NOMO-1 (cell line): ENCODE measurements at regions not wholly inside any gene's neighbourhood (a gene's known extent, or its start where the extent isn't known, plus 50 kb on each side); places are given as distances from the start of the nearest gene placed in this dataset.

Source experiments
- DNase-seq, 2 experiments: peaks; one replicate each; lab custom pipeline; 2025; ENCODE audit not compliant: unreplicated experiment in 2 of 2; lab: John Stamatoyannopoulos, UW

DNA sequence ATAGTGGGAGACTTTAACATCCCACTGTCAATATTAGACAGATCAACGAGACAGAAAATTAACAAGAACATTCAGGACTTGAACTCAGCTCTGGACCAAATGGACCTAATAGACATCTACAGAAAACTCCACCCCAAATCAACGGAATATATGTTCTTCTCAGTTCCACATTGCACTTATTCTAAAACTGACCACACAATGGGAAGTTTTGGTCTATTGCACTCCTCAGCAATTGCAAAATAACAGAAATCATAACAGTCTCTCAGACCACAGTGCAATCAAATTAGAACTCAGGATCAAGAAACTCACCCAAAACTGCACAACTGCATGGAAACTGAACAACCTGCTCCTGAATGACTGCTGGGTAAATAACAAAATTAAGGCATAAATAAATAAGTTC lies 449.9 kb upstream of the FANCL start:
- DNase-seq = peak in 1 of 2 experiments; percentile 34

- DNase-seq = no peak
Measured at GRCh38 chr2:58688813-58689212, 447.7 kb upstream of the FANCL start.

GRCh38 chr2:58686776-58687175 lies 445.7 kb upstream of the FANCL start:
- DNase-seq = peak; percentile 39 to 91

- no peak for DNase-seq
Measured at GRCh38 chr2:58680755-58681310, 439.7 kb upstream of the FANCL start.

GRCh38 chr2:58677748-58678147 lies 436.6 kb upstream of the FANCL start:
- DNase-seq = no peak

DNA sequence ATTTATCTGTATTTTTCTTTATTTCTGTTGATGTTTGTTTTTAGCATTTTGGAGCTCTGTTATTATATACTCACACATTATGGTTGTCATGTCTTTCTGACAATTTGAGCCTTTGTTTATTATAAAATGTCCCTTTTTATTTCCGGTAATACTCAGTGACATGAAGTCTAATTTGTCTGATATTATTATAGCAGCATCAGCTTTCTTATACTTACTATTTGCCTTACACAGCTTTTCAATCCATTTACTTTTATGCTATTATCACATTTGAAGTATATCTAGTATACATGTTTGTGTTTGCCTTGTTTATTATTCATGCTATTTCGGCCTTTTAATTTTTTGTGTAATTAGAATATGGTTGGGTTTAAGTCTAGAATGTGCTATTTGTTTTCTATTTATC lies 430.6 kb upstream of the FANCL start:
- DNase-seq = no peak

DNA sequence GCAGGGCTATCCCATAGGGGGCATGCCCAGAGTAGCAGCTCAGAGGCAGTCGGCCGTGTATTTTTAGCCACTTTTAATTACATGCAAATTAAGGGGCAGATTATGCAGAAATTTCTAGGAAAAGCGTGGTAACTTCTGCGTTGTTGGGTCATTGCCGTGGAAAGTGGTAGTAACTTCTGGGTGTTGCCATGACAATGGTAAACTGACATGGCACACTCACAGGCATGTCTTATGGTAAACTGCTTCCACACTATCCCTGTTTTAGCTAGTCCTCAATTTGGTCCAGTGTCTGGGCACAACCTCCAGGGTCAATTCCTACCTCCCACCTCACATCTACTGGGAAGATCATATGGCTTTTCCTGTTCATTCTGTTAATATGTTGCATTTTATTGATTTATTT lies 428.9 kb upstream of the FANCL start:
- DNase-seq = no peak

DNA sequence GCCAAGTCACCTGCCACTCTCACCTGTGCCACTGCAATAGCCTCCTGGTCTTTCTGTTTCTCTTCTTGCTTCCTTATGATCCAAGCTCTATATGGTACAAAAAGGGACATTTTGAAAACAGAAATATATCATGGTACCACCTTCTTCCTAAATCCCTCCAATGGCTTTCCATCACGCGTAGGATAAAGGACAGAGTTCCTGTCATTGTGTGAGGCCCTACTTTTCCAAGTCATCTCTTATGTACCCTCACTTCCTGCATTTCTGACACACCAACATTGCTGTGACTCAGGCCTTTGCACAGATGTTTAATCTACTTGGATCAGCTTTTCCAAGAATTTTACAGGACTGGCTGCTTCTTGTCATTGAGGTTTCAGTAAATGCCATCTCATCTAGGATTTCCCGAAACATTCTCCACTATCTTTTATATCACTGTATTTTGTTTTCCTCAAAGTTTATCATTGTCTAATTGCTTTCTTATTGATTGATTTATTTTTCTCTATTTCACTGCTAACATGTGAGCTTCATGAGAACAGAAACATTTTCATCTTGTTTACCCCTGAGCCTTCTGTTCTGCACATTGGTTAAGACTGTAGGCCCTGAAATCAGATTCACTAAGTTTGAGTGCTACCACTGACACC lies 426.1 kb upstream of the FANCL start:
- DNase-seq = no peak

- DNase-seq = no peak
Measured at GRCh38 chr2:58666323-58666970, 425.3 kb upstream of the FANCL start.

- DNase-seq = no peak
Measured at GRCh38 chr2:58665154-58665553, 424.0 kb upstream of the FANCL start.

DNA sequence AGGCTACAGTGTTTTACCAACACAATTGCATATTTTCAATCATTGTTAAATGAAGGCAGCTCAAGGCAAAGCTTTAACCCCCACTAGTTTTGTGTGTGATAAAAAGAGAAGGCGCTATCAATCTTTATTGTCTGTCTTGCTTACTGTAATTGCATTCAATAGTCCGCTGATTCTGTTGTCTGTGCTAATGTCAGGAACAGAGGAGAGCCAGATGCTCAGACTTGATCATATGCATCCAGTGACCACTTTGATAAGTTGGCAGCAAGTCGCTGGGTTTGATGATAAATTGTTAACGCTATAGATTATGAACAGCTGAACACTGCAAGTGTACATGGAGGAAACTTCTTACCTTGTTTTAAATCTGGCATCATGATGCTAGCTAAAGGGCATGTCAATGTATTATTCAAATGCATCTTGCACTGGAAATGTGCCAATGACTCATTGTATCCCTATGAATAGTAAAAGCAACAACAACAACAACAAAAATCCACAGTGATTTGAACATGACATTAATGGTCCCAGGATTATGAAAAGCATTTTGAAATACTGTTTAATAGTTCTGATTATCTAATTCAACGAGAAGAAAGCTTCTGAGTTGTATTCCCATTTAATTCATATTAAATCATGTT lies 423.5 kb upstream of the FANCL start:
- no peak for DNase-seq

GRCh38 chr2:58660046-58660445 lies 418.9 kb upstream of the FANCL start:
- no peak for DNase-seq

- DNase-seq = no peak
Measured at GRCh38 chr2:58655152-58655551, 414.0 kb upstream of the FANCL start.

- no peak for DNase-seq
Measured at GRCh38 chr2:58651930-58652329, 410.8 kb upstream of the FANCL start.

DNA sequence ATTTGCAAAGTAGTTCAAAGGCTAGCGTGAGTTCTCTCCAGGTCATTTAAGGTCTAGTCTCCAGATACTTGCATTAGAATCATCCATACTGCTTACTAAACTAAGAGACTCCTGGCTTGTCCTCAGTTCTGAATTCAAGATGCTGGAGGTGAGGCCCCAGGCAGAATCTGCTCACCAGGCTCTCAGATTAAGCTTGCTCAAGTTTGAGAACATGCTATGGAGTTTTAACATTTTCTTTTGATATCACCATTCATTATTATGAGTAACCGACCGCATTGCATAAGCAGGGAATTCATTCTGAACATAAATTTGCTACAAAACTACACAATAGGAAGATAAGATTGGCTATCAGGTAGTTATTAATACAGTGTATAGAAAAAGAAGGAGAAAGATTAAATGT lies 409.7 kb upstream of the FANCL start:
- DNase-seq = no peak

- DNase-seq = no peak
Measured at GRCh38 chr2:58649756-58650155, 408.6 kb upstream of the FANCL start.

DNA sequence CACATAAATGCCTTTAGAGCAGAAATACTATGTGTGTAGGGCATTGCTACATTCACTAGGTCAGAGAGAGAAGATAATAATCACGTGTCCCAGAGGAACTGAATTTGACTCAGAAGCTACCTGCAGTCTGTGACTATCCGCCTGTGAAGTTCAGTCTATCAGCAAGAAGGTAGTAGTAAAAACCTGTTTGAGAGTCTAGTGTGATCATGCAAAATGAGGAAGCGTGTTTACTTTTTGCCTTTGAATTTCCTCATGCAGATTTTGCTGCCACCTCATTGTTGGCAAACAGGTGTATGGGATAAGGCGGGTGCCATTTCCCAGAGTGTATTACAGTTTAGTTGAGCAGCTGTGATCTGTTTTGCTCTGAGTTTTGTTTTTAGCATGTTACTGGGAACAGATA lies 403.9 kb upstream of the FANCL start:
- no peak for DNase-seq

DNA sequence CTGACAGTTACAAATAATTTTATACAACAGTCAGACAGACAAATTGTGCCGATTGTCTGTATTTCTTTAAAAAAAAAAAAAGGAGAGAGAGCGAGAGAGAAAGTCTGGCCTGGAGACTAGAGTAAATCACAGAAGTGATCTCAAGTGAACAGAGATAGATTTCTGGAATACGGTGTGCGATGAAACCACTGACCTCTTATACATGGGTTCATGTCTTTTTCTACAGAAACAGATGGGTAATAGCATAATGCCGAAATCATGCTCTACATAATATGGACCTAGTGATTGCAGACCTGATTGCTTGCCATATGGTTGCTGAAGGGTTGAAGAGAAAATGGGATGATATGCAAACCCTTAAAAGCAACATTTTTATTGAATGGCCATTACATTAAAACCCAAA lies 403.3 kb upstream of the FANCL start:
- no peak for DNase-seq

DNA sequence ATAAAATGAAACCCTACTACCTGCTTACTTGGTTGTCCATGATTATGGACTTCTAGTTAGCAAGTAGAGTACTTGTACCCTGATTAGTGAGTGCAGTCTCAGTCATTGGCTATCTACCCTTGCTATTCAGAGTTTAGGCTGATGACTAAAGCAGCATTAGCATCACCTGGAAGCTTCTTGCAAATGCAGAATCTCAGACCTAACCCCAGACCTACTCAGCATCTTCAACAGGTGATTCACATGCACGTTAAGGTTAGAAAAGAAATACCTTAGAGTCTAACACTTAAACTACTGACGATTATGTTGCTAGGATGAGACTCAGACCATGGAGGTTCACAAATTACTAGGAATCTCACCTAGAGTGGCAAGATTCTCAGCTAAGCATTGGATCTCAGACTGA lies 399.9 kb upstream of the FANCL start:
- DNase-seq = no peak

- DNase-seq = no peak
Measured at GRCh38 chr2:58640042-58640441, 398.9 kb upstream of the FANCL start.

DNA sequence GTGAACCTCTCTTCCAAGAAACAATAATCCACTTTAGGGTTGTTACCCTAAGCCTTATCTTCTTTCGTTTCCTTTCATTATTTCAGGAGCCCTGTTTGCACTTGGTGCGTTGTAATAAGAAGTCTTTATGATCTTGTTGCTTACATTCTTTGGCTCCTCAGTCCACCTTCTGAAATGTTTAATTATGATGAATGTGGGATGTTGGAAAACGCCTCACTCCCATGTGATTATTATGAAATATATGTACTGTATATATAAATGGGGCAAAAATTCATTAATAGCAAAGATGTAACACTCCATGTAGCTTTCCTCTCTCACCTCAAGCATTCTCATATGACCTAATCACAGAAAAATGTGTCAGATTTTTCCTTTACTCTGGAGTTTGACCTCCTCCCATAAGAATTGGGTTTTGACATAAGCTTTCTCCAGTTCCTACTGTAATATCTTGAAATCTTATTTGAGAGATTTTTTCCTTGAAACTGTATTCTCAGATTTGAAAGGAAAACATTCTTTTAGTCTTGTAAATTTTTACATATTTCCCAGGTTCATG lies 397.2 kb upstream of the FANCL start:
- DNase-seq = no peak

DNA sequence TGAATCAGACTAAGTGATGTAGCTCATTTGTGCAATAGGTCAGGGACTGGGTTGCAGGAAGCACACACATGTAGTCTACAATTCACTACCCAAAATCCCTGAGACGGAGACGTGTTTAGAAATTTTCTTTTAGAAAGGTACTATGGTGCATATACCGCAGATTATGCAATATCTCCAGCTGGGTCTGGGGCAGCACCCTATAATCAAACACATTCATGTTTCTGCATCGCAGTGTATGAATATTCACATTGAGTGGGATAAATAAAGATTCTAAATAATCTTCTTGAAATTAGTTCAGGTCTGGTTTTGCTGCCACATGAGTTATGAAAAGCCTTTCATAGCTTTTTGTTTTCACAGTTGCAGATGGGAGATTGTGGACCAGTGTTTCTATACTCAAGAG lies 395.7 kb upstream of the FANCL start:
- DNase-seq = no peak
